HG03521 (cell line): ENCODE measurements at regions not wholly inside any gene's neighbourhood (a gene's known extent, or its start where the extent isn't known, plus 50 kb on each side); places are given as distances from the start of the nearest gene placed in this dataset.

Source experiments
- ATAC-seq: cut with Tn5 transposase; IDR thresholded peaks from one replicate; pipeline ENCODE4 v1.9.1; 2021; ENCODE audit warnings: mild to moderate bottlenecking, moderate library complexity; ENCODE audit not compliant: unreplicated experiment

DNA sequence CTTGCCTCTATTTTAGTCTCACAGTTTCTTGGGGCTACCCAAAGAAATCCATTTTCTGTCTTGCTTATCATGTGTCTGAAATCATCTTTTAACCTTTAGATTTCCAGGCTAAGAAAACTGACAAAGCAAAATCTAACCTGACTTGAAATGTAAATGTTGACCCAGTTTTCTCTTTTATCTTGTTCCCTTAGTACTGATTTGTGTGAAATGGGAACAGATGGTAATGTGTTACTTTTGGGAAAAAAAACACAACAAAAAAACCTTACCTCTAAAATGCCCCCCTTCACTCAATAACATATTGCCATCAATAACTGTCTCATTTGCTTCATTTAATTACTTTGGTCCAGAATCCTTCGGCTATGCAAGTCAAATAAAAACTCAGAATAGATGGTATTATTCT lies 383.2 kb upstream of the DCN start:
- ATAC-seq, result no peak

DNA sequence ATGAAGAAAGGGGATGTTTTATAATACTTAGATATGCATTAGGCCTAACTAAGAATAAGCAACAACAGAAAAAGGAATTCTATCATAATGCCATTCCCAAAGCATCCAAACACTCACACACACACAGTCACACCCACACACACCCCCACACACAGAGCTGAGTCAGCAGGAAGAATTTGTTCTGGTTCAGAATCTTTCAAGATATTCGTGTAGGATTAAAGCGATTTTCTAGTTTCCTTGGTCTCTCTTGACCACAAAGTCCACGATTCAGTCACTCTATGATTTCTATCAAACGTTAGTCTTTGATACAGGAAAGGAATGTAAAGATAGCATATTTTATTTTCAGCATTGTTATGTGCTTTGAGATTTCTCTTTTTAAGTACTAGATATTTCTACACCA lies 382.6 kb upstream of the DCN start:
- ATAC-seq, result no peak

DNA sequence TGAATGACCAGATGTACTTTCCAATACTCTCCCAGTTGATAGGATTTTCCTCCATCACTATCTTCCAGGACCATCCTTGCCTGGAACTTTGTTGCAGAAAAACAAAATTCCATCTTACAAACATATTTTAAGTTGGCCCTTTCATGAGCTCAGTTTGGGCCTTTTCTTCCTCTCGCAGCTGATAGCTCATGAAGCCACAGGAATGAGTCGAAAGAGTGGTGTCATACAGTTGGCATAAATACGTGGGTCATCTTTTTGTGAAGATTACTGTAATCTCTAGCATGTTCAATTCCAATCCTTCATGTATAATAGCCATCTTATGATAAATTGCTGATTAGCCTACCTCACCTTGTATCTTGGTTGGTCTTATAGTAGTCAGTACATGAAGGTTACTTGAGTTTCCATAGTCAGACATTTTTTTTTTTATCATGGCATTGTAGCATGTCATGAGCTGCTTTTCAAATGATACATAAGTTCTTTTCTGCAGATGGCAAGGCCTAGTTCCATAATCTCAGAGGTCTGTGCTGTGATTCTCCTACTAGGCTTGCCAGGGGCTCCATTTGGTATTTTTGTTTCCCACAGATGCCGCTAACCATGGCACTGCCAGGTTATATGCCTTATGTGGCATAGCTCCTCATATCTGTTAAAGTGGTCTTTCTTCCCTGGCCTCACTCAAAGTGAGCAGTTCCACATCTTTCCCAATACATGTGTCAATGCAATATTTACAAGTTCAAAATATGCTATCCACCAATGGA lies 380.6 kb upstream of the DCN start:
- ATAC-seq, result no peak

DNA sequence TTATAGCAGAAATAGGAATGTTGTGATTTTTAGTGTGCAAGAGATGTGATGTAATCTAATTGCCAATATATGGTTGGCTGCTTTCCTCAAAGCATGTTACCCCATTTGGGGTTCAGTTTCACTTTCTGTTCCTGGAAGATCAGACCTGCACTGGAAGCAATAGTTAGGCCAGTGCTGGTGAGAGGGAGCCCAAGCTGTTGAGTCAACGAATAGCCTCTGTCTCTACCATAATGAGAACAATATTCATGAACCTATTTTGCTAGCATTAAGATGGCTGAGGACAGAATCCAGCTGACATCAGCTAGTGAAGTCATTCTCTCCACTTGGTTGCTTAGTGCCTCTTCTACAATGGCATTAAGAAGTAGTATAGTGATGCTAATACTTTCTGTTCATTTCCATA lies 379.9 kb upstream of the DCN start:
- ATAC-seq, result peak; percentile 70

DNA sequence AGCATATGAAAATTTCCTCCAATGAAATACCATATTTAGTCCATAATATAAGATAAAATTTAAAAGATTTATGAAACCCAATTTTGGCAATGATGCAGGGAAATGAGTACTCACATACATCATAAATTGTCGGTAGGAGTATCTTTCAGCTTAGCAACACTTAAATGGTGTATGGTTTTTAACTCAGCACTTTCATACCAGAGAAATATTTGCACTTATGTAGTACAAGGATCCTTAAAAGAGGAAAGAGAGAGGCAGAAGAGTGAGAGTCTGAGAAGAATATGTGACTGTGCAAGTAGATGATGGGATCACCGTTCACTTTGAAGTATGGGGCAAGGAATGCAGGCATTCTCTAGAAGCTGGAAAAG lies 379.3 kb upstream of the DCN start:
- ATAC-seq, result no peak

DNA sequence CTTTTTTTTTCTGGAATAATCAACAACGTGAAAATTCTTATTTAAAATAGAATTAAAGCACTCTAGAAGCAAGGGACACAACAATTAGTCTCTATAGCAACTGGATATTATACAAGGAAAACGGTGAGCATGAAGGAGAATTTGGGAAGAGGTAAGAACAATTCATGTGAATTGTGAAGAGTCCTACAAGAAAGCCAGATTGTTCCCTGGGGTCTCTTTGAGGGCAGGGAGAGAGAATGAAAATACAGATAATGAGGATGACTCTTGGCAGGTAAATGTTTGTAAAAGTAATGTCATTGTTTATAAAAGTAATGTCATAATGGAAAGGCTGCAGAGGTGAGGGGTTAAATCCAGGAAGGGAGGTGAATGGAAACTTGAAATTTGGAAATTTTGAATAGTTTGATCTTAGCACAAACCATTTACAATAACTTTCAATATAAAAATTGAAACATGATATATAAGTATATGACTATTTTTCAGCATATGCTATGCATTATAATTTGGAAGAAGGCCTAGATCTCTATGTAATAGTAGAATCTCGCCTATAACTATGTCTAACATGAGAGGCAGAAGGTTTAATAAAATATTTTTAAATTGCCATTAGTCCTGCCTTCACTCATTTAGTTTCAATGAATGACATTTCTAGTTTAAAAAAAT lies 378.8 kb upstream of the DCN start:
- ATAC-seq, result no peak

DNA sequence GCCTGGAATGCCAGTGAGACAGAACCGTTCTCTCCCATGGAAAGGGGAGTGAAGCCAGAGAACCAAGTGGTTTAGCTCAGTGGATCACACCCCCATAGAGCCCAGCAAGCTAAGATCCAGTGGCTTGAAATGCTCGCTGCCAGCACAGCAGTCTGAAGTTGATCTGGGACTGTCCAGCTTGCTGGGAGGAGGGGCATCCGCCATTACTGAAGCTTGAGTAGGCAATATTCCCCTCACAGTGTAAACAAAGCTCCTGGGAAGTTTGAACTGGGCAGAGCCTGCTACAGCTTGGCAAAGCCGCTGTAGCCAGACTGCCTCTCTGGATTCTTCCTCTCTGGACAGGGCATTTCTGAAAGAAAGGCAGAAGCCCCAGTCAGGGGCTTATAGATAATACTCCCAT lies 374.3 kb upstream of the DCN start:
- ATAC-seq, result no peak

DNA sequence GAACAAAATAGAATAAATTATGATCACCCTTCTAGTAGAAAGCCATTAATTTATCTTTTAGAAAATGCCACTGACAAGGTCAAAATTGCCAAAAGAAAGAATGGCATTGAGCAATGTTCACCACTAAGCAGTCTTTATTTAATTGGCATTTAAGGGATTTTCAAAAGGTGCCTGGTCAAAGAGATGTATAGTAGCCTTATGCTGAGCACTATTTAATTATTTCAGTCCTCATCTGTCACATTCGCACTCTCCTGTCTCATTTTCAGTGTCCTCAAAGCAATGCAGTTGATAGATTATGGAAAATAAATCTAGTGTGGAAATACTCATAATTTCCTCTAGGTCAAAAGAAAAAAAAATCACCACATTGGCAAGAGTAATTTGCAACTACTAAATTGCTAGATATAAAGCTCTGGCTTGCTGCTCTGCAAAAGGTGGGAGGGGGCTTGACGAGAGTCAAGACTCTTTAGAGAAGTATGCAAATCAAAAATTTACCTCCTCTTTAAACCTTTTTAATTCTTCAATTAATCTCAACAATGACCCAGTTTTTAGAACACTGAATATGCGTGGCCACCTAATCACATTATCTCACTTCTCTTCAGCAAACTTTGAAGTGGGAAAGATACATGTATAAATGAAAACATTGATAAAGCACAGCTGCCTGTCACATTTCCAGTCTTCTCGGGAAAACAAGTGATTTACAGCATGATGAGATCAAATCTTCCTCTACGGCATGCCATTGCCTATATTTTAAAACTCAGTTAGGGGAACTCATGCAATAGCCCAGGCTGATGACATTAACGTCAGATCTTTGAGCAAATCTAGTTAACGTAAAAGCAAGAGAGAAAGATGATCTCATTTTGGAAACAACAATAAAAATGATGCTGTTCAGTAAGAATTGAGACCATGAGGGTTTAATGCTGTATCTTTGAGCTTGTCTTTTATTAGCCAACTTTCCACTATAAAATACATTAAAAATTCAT lies 373.1 kb upstream of the DCN start:
- ATAC-seq, result no peak

DNA sequence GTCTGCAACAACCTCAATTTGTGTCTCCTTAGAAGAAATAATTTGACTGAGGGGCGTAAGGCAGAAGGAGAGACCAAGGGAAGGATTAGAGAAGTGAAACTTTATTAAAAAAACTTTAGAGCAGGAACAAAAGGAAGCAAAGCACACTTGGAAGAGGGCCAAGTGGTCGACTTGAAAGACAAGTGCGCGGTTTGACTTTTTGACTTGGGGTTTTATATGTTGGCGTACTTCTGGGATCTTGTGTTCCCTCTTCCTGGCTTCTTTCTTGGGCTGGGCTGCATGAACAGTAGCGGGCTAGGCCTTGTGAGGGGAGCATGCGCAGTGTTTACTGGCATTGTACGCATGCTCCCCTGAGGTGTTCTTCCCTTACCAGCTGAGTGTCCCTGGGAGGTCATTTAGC lies 369.3 kb upstream of the DCN start:
- no peak for ATAC-seq

DNA sequence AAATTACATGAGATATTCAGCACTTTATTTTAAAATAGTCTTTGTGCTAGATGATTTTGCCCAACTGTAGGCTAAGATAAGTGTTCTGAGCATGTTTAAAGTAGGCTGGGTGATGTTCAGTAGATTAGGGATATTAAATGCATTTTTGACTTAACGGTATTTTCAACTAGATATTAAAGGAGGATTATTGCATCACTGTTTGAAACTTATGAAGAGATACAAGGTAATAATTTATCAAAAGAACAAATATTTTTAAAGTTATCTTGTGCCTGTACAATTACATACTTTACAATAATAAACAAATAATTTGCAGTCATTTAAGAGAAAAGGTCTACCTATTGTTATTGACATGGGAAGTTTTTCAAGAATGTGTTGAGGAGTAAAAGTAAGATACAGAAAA lies 368.6 kb upstream of the DCN start:
- ATAC-seq, result no peak

DNA sequence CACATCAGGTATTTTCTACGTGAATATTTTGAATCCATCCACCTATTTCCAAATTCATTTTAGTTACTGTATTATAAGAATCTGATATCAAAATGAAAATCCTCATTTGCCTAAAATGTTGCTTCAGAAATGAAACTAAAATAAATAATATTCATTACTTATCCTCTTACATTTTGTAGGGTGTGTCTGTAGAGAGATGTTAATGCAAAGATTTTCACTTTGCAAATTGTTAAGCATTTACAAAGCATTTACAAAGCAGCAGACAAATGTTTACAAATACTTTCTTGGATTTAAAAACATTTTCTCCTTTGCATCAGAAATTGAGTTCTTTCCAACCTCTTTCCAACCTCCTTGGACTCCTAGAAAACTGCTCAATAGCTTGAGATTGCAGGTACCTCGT lies 360.0 kb upstream of the DCN start:
- ATAC-seq, result no peak

DNA sequence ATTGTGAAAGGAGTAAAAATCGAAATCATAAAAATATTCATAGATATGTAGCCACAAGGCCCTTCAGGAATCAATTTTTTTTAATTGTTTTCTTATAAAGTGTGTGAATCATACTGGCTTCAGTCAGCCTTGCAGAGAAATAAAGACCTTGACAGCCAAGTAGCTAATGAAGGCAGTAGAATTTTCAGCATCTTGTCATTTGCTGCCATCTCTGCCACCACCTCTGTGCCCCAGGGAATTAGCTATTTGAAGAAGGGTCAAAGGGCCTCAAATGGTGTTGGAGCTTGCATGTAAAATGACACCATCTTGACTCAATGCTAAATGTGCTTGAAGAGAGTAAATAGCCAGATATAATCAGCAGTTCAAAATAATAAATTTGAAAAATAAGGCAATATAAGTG lies 359.4 kb upstream of the DCN start:
- ATAC-seq, result no peak

DNA sequence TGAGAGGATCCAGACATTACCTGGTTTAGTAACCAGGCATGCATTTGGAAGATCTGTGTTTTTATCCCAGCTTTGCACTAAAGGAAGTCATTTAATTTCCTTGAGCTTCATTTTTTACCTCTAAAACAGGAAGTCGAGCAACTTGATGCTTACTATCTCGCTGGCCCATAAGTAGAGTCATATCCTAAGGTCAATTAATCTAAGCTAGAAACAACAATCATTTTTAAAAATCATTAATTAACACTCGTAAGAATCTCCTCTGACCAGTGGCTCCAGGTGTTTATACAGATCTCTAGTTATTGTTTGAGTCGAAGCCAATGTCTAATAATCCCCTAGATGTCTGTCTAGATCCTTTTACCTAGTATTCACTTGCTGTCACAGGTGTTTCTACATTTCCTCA lies 355.8 kb upstream of the DCN start:
- ATAC-seq, result no peak

DNA sequence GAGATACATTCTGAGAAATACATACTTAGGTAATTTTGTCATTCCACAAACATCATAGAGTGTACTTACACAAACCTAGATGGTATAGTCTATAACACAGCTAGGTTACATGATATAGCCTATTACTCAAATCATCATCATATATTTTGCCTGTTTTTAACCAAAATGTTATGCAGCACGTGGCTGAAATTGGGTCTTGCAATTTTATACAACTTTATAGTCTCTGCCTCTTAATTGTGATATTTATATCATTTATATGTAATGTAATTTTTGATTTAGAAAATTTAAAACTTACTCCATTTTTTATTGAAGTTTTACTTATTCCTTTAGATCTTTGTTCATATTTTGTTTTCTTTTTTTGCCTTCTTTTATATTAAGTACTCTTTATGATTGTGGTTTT lies 350.7 kb upstream of the DCN start:
- ATAC-seq, result no peak

DNA sequence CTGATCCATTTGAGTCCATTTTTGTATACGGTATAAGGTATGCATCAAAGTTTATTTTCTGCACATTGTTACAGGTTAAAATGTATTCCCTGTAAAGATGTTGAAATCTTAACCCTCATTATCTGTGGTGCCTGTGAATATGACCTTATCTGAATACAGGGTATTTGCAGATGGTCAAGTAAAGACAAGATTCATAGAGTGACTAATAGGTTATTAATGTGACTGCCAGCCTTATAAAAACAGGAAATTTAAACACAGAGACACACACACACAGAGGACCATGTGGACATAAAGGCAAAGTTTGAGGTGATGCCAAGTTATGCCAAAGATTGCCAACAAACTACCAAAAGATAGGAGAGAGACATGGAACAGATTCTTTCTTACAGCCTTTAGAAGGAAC lies 347.2 kb upstream of the DCN start:
- no peak for ATAC-seq

DNA sequence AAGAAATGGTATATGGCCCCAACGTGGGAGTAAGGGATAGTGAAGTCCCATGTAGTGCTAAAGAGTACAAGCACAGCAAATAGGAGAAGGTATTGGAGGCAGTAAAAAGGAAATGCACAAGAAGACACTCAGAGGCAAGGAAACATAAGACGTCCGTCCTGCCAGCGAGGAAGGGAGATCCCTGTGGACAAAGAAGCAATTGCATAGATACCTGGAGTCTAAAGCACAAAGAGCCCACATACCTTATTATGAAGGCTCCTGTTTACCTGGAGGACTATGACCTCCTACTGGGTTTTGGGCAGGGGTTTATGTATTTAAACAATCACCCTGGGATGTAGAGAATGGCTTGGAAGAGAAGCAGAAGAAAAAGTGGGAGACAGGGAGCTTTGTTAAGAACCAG lies 341.2 kb upstream of the DCN start:
- no peak for ATAC-seq

DNA sequence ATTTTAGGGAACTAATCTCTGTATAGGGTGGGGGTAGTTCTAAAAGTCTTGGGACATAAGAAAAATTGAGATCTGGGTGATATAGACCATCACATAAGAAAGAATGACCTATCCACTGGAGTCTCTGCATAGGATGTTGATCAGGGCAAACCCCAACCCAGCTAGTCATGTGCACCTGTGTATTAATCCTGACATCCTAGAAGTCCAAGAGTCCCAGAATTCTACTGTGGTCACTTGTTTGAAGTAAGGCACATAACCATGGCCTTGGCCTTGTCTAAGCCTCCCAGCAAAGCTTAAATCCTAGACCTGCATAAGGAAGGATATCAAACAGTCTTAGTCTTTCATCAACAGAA lies 334.1 kb upstream of the DCN start:
- ATAC-seq, result no peak

DNA sequence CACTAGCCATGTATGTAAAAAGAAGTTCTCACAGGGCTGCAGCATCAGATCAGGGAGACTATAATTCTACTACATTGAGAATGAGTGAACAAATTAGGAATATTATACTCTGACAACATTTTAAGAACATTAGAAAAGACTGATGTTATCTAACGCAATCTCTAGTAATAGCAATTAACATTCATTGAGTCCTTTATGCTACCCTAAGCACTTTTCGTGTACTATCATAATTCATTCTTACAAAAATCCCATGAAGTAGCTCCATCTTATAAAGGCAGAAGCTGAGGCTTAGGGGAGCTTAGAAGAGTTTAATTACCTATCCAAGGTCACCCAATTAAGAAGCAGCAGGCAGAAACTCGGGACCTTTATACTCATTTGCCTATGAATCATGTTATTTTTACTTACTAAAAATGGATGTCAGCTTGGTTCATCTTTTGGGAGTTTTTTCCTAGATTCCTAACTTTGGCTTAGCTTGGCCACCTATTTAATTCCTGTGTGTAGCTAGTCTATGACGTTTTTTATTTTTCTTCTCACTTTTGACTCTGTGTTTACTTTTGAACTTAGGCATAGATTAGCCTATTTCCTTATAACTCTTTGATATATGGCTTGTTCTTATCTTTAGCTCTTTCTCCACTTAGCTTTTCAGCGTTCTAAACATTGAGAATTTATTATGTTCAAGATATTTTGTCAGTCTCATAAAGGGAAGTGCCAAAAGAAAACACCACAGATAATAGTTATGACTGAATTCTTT lies 333.5 kb upstream of the DCN start:
- ATAC-seq, result no peak

DNA sequence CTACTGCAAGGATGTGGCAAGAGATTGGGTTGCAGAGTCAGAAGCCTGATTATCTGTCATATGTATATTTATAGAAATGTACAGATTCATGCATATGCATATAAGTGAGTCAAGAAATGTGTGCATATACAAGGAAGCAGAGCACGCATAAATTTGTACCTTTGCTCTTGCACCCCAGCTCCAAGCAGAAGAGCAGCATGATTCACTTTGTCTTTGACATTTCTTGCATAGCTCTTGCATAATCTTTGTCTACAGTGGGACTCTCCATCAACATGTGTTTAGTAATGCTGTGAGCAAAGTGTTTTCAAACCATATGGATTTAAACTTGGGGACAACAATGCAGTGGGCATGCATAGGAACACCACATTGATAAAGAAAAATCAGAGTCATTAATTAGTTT lies 330.7 kb upstream of the DCN start:
- no peak for ATAC-seq

DNA sequence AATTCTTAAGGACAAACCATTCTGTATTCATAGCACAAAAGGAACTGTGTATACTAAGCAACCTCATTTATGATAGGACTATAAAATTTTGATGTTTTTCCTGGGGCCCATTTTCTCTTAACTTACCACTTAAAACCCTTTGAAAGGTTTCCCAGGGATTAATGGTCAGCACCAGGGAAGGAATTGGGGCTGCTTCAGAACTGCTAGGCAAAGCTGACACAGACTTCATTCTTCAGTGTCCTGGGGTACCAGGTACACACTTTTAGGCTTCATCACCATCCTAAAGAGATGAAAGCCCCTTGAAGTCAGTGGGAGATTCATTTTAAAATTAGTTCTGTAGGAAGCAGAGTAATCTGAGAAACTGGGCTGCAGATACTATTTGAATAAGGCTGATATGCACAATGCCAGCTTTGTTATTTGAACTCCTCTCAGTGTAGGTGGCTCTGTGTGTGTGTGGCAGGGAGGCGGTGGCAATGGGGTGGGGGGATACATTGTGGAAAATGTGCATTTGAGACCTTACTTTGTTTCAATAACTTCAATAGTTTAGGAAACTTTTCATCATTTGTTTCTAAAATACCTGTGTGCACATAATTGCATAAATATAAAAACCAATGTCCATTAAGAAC lies 329.3 kb upstream of the DCN start:
- no peak for ATAC-seq

DNA sequence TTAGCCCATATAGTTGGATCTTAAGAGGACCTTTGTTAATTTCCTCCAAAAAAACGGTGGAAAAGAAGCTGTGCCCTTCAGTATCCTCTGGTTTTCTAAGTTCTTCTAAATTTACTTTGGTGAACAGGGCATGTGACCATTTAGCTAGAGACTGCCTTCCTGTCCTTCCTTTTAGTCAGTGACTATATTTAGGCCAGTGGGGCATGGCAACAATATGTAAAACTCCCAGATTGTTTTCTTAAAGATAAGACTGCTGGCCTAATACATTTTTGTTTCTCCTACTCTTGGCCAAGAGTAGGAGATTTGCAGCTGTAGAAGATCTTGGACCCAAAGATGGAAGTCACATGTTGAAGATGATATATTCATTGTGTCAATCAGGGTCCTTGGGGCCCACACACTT lies 325.1 kb upstream of the DCN start:
- ATAC-seq, result no peak
